ENCODE measurements at regions not wholly inside any gene's neighbourhood (a gene's known extent, or its start where the extent isn't known, plus 50 kb on each side); places are given as distances from the start of the nearest gene placed in this dataset.

DNA sequence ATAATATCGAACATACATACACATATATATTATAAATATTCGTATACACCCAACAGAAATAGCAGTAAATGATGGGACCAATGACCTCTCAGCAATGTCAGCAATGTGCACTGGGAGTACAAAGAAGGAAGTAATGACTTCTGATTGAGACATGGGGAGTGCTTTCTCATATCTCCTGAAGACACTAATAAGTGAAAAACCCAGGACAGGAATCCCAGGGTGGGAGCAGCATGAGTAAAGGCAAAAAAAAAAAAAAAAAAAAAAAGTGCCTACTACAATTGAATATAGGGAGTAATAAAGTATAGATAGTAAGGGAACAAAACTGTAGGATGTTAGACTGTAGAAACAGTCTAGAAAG is 491.3 kb downstream of the IRS1 start:
- no peaks in the 10 kb centered on the region for H3K79me2 ChIP-seq (replicated peaks; ENCODE audit: insufficient read depth)
- H4K20me1 ChIP-seq (replicated peaks; ENCODE audit: insufficient read depth), result no peaks in the 10 kb centered on the region
- Mint-ChIP-seq H3K36me3 (ENCODE audit: low read depth) (no peaks in the 10 kb centered on the region), H3K4me3 (no peak overlapping the region), H3K27ac (no peak overlapping the region), H3K4me1 (no peaks in the 10 kb centered on the region), H3K9me3 (no peaks in the 10 kb centered on the region), H3K27me3 (ENCODE audit: insufficient read depth, low read depth, poor library complexity) (no peaks in the 10 kb centered on the region)
- H3K27ac ChIP-seq (ENCODE audit: low read depth), result no peak overlapping the region
- H3K9me2 ChIP-seq (ENCODE audit: insufficient read depth), result no peaks in the 10 kb centered on the region
- DNase-seq (ENCODE audit: low spot score) (no peak), ATAC-seq (no peak)
- no peaks in the 10 kb centered on the region for H3K27me3 ChIP-seq (ENCODE audit: insufficient read depth)
- no peaks in the 10 kb centered on the region for H3K4me1 ChIP-seq (ENCODE audit: insufficient read depth)
- H3K4me3 ChIP-seq, result no peak overlapping the region
- no peaks in the 10 kb centered on the region for H3F3A ChIP-seq (replicated peaks; ENCODE audit: low read depth)
- no peak overlapping the region for H3K4me2 ChIP-seq
- TF ChIP-seq ZNF114 (CRISPR knock-in tag; IDR thresholded peaks at IDR 0.05) (no peak), STAT1 (IDR thresholded peaks at IDR 0.05; ENCODE audit: unreplicated experiment) (no peak), EZH2 (IDR thresholded peaks at IDR 0.05; ENCODE audit: low read depth, unreplicated experiment) (no peak), JUNB (IDR thresholded peaks at IDR 0.05; ENCODE audit: unreplicated experiment) (no peak), POLR2AphosphoS5 (IDR thresholded peaks at IDR 0.05; ENCODE audit: low read depth) (no peak), NANOG (IDR thresholded peaks at IDR 0.05; ENCODE audit: borderline replicate concordance) (no peak), EZH2phosphoT487 (IDR thresholded peaks at IDR 0.05; ENCODE audit: unreplicated experiment) (no peak), CREB1 (CRISPR knock-in tag; IDR thresholded peaks at IDR 0.05; ENCODE audit: low read depth) (no peak), ZNF331 (CRISPR knock-in tag; IDR thresholded peaks at IDR 0.05; ENCODE audit: low read depth) (no peak)
- TF ChIP-seq, protein P1, sequence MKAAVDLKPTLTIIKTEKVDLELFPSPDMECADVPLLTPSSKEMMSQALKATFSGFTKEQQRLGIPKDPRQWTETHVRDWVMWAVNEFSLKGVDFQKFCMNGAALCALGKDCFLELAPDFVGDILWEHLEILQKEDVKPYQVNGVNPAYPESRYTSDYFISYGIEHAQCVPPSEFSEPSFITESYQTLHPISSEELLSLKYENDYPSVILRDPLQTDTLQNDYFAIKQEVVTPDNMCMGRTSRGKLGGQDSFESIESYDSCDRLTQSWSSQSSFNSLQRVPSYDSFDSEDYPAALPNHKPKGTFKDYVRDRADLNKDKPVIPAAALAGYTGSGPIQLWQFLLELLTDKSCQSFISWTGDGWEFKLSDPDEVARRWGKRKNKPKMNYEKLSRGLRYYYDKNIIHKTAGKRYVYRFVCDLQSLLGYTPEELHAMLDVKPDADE (IDR thresholded peaks at IDR 0.05), result no peak
- TF ChIP-seq, protein P2, sequence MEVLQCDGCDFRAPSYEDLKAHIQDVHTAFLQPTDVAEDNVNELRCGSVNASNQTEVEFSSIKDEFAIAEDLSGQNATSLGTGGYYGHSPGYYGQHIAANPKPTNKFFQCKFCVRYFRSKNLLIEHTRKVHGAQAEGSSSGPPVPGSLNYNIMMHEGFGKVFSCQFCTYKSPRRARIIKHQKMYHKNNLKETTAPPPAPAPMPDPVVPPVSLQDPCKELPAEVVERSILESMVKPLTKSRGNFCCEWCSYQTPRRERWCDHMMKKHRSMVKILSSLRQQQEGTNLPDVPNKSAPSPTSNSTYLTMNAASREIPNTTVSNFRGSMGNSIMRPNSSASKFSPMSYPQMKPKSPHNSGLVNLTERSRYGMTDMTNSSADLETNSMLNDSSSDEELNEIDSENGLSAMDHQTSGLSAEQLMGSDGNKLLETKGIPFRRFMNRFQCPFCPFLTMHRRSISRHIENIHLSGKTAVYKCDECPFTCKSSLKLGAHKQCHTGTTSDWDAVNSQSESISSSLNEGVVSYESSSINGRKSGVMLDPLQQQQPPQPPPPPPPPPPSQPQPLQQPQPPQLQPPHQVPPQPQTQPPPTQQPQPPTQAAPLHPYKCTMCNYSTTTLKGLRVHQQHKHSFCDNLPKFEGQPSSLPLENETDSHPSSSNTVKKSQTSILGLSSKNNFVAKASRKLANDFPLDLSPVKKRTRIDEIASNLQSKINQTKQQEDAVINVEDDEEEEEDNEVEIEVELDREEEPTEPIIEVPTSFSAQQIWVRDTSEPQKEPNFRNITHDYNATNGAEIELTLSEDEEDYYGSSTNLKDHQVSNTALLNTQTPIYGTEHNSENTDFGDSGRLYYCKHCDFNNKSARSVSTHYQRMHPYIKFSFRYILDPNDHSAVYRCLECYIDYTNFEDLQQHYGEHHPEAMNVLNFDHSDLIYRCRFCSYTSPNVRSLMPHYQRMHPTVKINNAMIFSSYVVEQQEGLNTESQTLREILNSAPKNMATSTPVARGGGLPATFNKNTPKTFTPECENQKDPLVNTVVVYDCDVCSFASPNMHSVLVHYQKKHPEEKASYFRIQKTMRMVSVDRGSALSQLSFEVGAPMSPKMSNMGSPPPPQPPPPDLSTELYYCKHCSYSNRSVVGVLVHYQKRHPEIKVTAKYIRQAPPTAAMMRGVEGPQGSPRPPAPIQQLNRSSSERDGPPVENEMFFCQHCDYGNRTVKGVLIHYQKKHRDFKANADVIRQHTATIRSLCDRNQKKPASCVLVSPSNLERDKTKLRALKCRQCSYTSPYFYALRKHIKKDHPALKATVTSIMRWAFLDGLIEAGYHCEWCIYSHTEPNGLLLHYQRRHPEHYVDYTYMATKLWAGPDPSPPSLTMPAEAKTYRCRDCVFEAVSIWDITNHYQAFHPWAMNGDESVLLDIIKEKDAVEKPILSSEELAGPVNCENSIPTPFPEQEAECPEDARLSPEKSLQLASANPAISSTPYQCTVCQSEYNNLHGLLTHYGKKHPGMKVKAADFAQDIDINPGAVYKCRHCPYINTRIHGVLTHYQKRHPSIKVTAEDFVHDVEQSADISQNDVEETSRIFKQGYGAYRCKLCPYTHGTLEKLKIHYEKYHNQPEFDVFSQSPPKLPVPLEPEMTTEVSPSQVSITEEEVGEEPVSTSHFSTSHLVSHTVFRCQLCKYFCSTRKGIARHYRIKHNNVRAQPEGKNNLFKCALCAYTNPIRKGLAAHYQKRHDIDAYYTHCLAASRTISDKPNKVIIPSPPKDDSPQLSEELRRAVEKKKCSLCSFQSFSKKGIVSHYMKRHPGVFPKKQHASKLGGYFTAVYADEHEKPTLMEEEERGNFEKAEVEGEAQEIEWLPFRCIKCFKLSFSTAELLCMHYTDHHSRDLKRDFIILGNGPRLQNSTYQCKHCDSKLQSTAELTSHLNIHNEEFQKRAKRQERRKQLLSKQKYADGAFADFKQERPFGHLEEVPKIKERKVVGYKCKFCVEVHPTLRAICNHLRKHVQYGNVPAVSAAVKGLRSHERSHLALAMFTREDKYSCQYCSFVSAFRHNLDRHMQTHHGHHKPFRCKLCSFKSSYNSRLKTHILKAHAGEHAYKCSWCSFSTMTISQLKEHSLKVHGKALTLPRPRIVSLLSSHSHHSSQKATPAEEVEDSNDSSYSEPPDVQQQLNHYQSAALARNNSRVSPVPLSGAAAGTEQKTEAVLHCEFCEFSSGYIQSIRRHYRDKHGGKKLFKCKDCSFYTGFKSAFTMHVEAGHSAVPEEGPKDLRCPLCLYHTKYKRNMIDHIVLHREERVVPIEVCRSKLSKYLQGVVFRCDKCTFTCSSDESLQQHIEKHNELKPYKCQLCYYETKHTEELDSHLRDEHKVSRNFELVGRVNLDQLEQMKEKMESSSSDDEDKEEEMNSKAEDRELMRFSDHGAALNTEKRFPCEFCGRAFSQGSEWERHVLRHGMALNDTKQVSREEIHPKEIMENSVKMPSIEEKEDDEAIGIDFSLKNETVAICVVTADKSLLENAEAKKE (CRISPR knock-in tag; IDR thresholded peaks at IDR 0.05), result no peak
- TF ChIP-seq, protein P3, sequence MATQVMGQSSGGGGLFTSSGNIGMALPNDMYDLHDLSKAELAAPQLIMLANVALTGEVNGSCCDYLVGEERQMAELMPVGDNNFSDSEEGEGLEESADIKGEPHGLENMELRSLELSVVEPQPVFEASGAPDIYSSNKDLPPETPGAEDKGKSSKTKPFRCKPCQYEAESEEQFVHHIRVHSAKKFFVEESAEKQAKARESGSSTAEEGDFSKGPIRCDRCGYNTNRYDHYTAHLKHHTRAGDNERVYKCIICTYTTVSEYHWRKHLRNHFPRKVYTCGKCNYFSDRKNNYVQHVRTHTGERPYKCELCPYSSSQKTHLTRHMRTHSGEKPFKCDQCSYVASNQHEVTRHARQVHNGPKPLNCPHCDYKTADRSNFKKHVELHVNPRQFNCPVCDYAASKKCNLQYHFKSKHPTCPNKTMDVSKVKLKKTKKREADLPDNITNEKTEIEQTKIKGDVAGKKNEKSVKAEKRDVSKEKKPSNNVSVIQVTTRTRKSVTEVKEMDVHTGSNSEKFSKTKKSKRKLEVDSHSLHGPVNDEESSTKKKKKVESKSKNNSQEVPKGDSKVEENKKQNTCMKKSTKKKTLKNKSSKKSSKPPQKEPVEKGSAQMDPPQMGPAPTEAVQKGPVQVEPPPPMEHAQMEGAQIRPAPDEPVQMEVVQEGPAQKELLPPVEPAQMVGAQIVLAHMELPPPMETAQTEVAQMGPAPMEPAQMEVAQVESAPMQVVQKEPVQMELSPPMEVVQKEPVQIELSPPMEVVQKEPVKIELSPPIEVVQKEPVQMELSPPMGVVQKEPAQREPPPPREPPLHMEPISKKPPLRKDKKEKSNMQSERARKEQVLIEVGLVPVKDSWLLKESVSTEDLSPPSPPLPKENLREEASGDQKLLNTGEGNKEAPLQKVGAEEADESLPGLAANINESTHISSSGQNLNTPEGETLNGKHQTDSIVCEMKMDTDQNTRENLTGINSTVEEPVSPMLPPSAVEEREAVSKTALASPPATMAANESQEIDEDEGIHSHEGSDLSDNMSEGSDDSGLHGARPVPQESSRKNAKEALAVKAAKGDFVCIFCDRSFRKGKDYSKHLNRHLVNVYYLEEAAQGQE (IDR thresholded peaks at IDR 0.05; ENCODE audit: unreplicated experiment), result no peak
- TF ChIP-seq, protein P4, sequence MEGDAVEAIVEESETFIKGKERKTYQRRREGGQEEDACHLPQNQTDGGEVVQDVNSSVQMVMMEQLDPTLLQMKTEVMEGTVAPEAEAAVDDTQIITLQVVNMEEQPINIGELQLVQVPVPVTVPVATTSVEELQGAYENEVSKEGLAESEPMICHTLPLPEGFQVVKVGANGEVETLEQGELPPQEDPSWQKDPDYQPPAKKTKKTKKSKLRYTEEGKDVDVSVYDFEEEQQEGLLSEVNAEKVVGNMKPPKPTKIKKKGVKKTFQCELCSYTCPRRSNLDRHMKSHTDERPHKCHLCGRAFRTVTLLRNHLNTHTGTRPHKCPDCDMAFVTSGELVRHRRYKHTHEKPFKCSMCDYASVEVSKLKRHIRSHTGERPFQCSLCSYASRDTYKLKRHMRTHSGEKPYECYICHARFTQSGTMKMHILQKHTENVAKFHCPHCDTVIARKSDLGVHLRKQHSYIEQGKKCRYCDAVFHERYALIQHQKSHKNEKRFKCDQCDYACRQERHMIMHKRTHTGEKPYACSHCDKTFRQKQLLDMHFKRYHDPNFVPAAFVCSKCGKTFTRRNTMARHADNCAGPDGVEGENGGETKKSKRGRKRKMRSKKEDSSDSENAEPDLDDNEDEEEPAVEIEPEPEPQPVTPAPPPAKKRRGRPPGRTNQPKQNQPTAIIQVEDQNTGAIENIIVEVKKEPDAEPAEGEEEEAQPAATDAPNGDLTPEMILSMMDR (conservative IDR thresholded peaks at IDR 0.05; ENCODE audit: low read depth in 2 of 2), result no peak
- H2AFZ ChIP-seq, result no peak overlapping the region
- H3K36me3 ChIP-seq (ENCODE audit: insufficient read depth), result no peaks in the 10 kb centered on the region
